ENCODE measurements at regions not wholly inside any gene's neighbourhood (a gene's known extent, or its start where the extent isn't known, plus 50 kb on each side); places are given as distances from the start of the nearest gene placed in this dataset.

GRCh38 chr6:138610816-138611215 lies 111.5 kb upstream of the NHSL1 start:
- DNase-seq, result no peak

GRCh38 chr6:138614151-138614550 lies 114.9 kb upstream of the NHSL1 start:
- no peak for DNase-seq

- no peak for DNase-seq
Observed at GRCh38 chr6:138618168-138618567, 118.9 kb upstream of the NHSL1 start.

- no peak for DNase-seq
Observed at GRCh38 chr6:138620630-138621029, 121.3 kb upstream of the NHSL1 start.

GRCh38 chr6:138622967-138623366 lies 123.7 kb upstream of the NHSL1 start:
- DNase-seq, result no peak

- DNase-seq, result no peak
Observed at GRCh38 chr6:138631566-138631965, 132.3 kb upstream of the NHSL1 start.

- DNase-seq, result no peak
Observed at GRCh38 chr6:138637822-138638221, 135.7 kb upstream of the CCDC28A start.

GRCh38 chr6:138638604-138639003 lies 135.0 kb upstream of the CCDC28A start:
- DNase-seq, result no peak

- no peak for DNase-seq
Observed at GRCh38 chr6:138640028-138640427, 133.5 kb upstream of the CCDC28A start.

GRCh38 chr6:138643210-138643609 lies 130.4 kb upstream of the CCDC28A start:
- no peak for DNase-seq

GRCh38 chr6:138645976-138646640 lies 127.5 kb upstream of the CCDC28A start:
- no peak for DNase-seq

GRCh38 chr6:138647006-138647405 lies 126.6 kb upstream of the CCDC28A start:
- no peak for DNase-seq

GRCh38 chr6:138648127-138648526 lies 125.4 kb upstream of the CCDC28A start:
- no peak for DNase-seq

GRCh38 chr6:138651491-138651890 lies 122.1 kb upstream of the CCDC28A start:
- DNase-seq, result no peak

GRCh38 chr6:138652824-138653223 lies 120.7 kb upstream of the CCDC28A start:
- DNase-seq, result no peak

GRCh38 chr6:138653435-138653834 lies 120.1 kb upstream of the CCDC28A start:
- DNase-seq, result no peak

- peak; percentile 25 to 28 for DNase-seq
Observed at GRCh38 chr6:138654715-138655634, 118.6 kb upstream of the CCDC28A start.

GRCh38 chr6:138655828-138656227 lies 117.7 kb upstream of the CCDC28A start:
- DNase-seq, result no peak

- no peak for DNase-seq
Observed at GRCh38 chr6:138656364-138657064, 117.1 kb upstream of the CCDC28A start.

- DNase-seq, result no peak
Observed at GRCh38 chr6:138657065-138657425, 116.5 kb upstream of the CCDC28A start.

- DNase-seq, result no peak
Observed at GRCh38 chr6:138659998-138660397, 113.6 kb upstream of the CCDC28A start.

GRCh38 chr6:138662471-138662870 lies 111.1 kb upstream of the CCDC28A start:
- DNase-seq, result no peak

GRCh38 chr6:138663892-138664291 lies 109.7 kb upstream of the CCDC28A start:
- no peak for DNase-seq

GRCh38 chr6:138664745-138665144 lies 108.8 kb upstream of the CCDC28A start:
- no peak for DNase-seq

All from activated T-cell treated with anti-CD3 and anti-CD28 coated beads, Interleukin-2, amount 50 U/mL, for 48 hours (primary cell).